ENCODE measurements at regions not wholly inside any gene's neighbourhood (a gene's known extent, or its start where the extent isn't known, plus 50 kb on each side); places are given as distances from the start of the nearest gene placed in this dataset.

DNA sequence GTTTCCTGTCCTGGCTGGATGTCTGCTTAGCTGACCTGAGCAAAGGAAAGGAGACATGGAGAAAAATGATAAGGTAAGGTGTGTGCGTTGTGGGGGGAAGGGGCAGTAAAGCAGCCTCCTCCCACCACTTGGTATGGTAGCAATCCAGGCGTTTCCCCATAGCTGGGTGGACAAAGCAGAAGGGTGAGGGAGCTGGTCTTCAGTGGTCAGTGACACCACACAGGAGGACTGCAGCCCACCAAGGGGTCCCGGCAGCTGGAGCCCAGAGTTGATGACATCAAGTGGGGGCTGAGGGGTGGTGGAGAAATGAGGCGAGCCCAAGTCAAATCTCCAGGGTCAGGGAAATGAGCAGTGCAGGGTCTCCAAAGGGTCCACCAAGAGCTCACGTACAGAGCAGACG is 69.3 kb upstream of the LRRN2 start:
- DNase-seq (no peak), ATAC-seq (ENCODE audit: insufficient read depth, low read depth) (no peak)
- H3K27ac ChIP-seq (ENCODE audit: low read length) = no peak overlapping the region
- peaks cover 7% of the 10 kb centered on the region for H3K27me3 ChIP-seq (ENCODE audit: insufficient read depth, low read length, poor library complexity)
- no peaks in the 10 kb centered on the region for H3K36me3 ChIP-seq (ENCODE audit: insufficient read depth, low read length)
- no peaks in the 10 kb centered on the region for H3K79me2 ChIP-seq (ENCODE audit: insufficient read depth, low read length)
- no peaks in the 10 kb centered on the region for H3K9me3 ChIP-seq (ENCODE audit: insufficient read depth, low read length, severe bottlenecking)
- H2AFZ ChIP-seq (ENCODE audit: low read depth, low read length) = no peak overlapping the region
- TF ChIP-seq, protein P1, sequence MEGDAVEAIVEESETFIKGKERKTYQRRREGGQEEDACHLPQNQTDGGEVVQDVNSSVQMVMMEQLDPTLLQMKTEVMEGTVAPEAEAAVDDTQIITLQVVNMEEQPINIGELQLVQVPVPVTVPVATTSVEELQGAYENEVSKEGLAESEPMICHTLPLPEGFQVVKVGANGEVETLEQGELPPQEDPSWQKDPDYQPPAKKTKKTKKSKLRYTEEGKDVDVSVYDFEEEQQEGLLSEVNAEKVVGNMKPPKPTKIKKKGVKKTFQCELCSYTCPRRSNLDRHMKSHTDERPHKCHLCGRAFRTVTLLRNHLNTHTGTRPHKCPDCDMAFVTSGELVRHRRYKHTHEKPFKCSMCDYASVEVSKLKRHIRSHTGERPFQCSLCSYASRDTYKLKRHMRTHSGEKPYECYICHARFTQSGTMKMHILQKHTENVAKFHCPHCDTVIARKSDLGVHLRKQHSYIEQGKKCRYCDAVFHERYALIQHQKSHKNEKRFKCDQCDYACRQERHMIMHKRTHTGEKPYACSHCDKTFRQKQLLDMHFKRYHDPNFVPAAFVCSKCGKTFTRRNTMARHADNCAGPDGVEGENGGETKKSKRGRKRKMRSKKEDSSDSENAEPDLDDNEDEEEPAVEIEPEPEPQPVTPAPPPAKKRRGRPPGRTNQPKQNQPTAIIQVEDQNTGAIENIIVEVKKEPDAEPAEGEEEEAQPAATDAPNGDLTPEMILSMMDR (IDR thresholded peaks at IDR 0.05; ENCODE audit: borderline replicate concordance, extremely low read depth, low read length, poor library complexity, severe bottlenecking) = no peak
- no peak for TF ChIP-seq EZH2 (IDR thresholded peaks at IDR 0.05; ENCODE audit: borderline replicate concordance, low read depth, low read length, severe bottlenecking)
- H3K4me1 ChIP-seq (ENCODE audit: insufficient read depth, low read length) = no peaks in the 10 kb centered on the region
- H3K4me2 ChIP-seq (ENCODE audit: insufficient read depth, low read length) = no peak overlapping the region
- no peak overlapping the region for H3K4me3 ChIP-seq (ENCODE audit: low read depth in 1 of 2, low read length in 2 of 2)
- H3K9ac ChIP-seq (ENCODE audit: low read depth, low read length) = no peak overlapping the region
- no peaks in the 10 kb centered on the region for H4K20me1 ChIP-seq (ENCODE audit: insufficient read depth, low read length)

- DNase-seq = no peak
- no peak overlapping the region for H3K27ac ChIP-seq (ENCODE audit: low read length)
- H3K27me3 ChIP-seq (ENCODE audit: insufficient read depth, low read length, poor library complexity) = peaks cover 18% of the 10 kb centered on the region
- no peaks in the 10 kb centered on the region for H4K20me1 ChIP-seq (ENCODE audit: insufficient read depth, low read length)
- H3K9ac ChIP-seq (ENCODE audit: low read depth, low read length) = no peak overlapping the region
- no peaks in the 10 kb centered on the region for H3K79me2 ChIP-seq (ENCODE audit: insufficient read depth, low read length)
- no peak overlapping the region for H3K4me2 ChIP-seq (ENCODE audit: insufficient read depth, low read length)
- no peaks in the 10 kb centered on the region for H3K9me3 ChIP-seq (ENCODE audit: insufficient read depth, low read length, severe bottlenecking)
- no peak overlapping the region for H3K4me3 ChIP-seq (ENCODE audit: low read depth in 1 of 2, low read length in 2 of 2)
- ATAC-seq (ENCODE audit: insufficient read depth, low read depth) = no peak
- TF ChIP-seq, protein P1 (IDR thresholded peaks at IDR 0.05; ENCODE audit: borderline replicate concordance, extremely low read depth, low read length, poor library complexity, severe bottlenecking) = no peak
- TF ChIP-seq EZH2 (IDR thresholded peaks at IDR 0.05; ENCODE audit: borderline replicate concordance, low read depth, low read length, severe bottlenecking) = no peak
- H2AFZ ChIP-seq (ENCODE audit: low read depth, low read length) = no peak overlapping the region
- H3K36me3 ChIP-seq (ENCODE audit: insufficient read depth, low read length) = no peaks in the 10 kb centered on the region
- H3K4me1 ChIP-seq (ENCODE audit: insufficient read depth, low read length) = no peaks in the 10 kb centered on the region
Measured at GRCh38 chr1:204756349-204756748, 70.8 kb upstream of the LRRN2 start.

DNA sequence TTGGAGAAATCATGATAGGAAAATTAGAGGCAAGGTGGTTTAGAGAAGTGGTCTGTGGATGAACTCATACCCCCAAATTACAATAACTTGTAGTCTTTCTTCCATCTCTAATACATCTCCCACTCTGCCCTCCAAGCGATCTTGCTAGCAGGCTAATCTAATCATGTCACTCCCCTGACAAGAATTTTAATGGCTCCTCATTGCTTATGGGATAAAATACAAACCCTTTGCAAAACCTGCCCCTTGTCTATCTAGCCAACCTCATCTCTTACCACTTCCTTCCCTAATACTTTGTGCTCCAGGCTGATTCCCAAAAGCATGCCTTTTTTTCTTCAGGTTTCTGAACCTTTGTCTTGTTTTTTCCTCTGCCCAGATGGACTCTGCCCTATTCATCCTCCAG is 71.3 kb upstream of the LRRN2 start:
- no peak overlapping the region for H3K4me3 ChIP-seq (ENCODE audit: low read depth in 1 of 2, low read length in 2 of 2)
- H2AFZ ChIP-seq (ENCODE audit: low read depth, low read length) = no peak overlapping the region
- H3K9ac ChIP-seq (ENCODE audit: low read depth, low read length) = no peak overlapping the region
- no peak overlapping the region for H3K4me2 ChIP-seq (ENCODE audit: insufficient read depth, low read length)
- peaks cover 21% of the 10 kb centered on the region for H3K27me3 ChIP-seq (ENCODE audit: insufficient read depth, low read length, poor library complexity)
- no peaks in the 10 kb centered on the region for H3K9me3 ChIP-seq (ENCODE audit: insufficient read depth, low read length, severe bottlenecking)
- ATAC-seq (ENCODE audit: insufficient read depth, low read depth) (no peak), DNase-seq (no peak)
- no peaks in the 10 kb centered on the region for H3K79me2 ChIP-seq (ENCODE audit: insufficient read depth, low read length)
- H3K36me3 ChIP-seq (ENCODE audit: insufficient read depth, low read length) = no peaks in the 10 kb centered on the region
- no peaks in the 10 kb centered on the region for H3K4me1 ChIP-seq (ENCODE audit: insufficient read depth, low read length)
- TF ChIP-seq EZH2 (IDR thresholded peaks at IDR 0.05; ENCODE audit: borderline replicate concordance, low read depth, low read length, severe bottlenecking) = no peak
- TF ChIP-seq, protein P1 (IDR thresholded peaks at IDR 0.05; ENCODE audit: borderline replicate concordance, extremely low read depth, low read length, poor library complexity, severe bottlenecking) = no peak
- no peak overlapping the region for H3K27ac ChIP-seq (ENCODE audit: low read length)
- H4K20me1 ChIP-seq (ENCODE audit: insufficient read depth, low read length) = no peaks in the 10 kb centered on the region

- Histone ChIP-seq H4K20me1 (ENCODE audit: insufficient read depth, low read length) (no peaks in the 10 kb centered on the region), H3K79me2 (ENCODE audit: insufficient read depth, low read length) (no peaks in the 10 kb centered on the region), H3K4me1 (ENCODE audit: insufficient read depth, low read length) (peaks cover under 1% of the 10 kb centered on the region; the same call in 1 of the 2 replicates), H3K9me3 (ENCODE audit: insufficient read depth, low read length, severe bottlenecking) (no peaks in the 10 kb centered on the region), H3K9ac (ENCODE audit: low read depth, low read length) (no peak overlapping the region), H3K4me2 (ENCODE audit: insufficient read depth, low read length) (no peak overlapping the region), H3K27me3 (ENCODE audit: insufficient read depth, low read length, poor library complexity) (peaks cover 24% of the 10 kb centered on the region), H2AFZ (ENCODE audit: low read depth, low read length) (no peak overlapping the region), H3K27ac (ENCODE audit: low read length) (no peak overlapping the region), H3K4me3 (ENCODE audit: low read depth in 1 of 2, low read length in 2 of 2) (no peak overlapping the region), H3K36me3 (ENCODE audit: insufficient read depth, low read length) (no peaks in the 10 kb centered on the region)
- no peak for TF ChIP-seq EZH2 (IDR thresholded peaks at IDR 0.05; ENCODE audit: borderline replicate concordance, low read depth, low read length, severe bottlenecking)
- TF ChIP-seq, protein P1 (IDR thresholded peaks at IDR 0.05; ENCODE audit: borderline replicate concordance, extremely low read depth, low read length, poor library complexity, severe bottlenecking) = no peak
- ATAC-seq (ENCODE audit: insufficient read depth, low read depth) = no peak
- no peak for DNase-seq
Measured at GRCh38 chr1:204758601-204759000, 73.1 kb upstream of the LRRN2 start.
